GM18511 (cell line): ENCODE measurements at regions not wholly inside any gene's neighbourhood (a gene's known extent, or its start where the extent isn't known, plus 50 kb on each side); places are given as distances from the start of the nearest gene placed in this dataset.

ENCODE experiments used
- ATAC-seq: cut with Tn5 transposase; IDR thresholded peaks from one replicate; pipeline ENCODE4 v1.9.1; 2021; ENCODE audit warnings: mild to moderate bottlenecking, moderate library complexity; ENCODE audit not compliant: unreplicated experiment

DNA sequence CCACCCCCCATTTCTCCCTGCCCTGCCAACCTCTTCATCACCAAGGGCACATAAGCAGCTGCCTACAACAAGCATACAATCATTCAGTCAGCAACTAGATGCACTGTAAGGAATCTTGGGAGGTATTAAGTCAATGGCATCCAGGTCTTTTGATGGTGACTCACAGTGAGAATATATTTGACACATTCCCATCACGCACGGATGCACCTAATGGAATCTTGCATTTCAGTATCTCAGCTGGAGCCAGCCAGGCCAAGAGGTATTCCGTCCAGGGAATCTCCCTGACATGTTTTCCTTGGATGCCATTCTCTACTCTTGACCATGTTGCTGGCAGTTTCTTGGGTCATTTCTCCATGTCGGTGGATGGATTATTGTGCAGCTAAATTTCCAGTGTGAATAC lies 73.9 kb upstream of the CAPRIN2 start:
- no peak for ATAC-seq

- no peak for ATAC-seq
Measured at GRCh38 chr12:30827101-30828066, 72.6 kb upstream of the CAPRIN2 start.

GRCh38 chr12:30826276-30826675 lies 71.5 kb upstream of the CAPRIN2 start:
- ATAC-seq: no peak

DNA sequence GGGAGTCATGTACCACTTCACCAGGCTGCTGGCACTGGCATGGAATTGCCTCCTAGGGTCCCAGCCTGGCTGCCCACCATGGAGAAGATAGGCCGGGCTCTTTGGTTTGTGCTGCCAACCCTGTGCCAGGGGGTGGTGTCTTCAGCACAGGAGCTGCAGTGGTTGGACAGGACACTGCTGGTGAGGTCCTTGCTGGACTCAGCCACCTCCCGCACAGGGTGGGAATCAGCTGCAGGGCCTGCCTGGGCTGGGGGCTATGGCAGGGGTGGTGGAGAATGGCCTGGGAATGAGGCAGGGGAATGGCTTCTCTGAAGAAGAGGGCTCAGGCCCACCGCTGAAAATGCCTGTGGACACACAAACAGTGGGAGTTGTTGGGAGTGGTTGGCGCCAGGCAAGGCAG lies 70.6 kb upstream of the CAPRIN2 start:
- no peak for ATAC-seq

- no peak for ATAC-seq
Measured at GRCh38 chr12:30824311-30824710, 69.6 kb upstream of the CAPRIN2 start.

DNA sequence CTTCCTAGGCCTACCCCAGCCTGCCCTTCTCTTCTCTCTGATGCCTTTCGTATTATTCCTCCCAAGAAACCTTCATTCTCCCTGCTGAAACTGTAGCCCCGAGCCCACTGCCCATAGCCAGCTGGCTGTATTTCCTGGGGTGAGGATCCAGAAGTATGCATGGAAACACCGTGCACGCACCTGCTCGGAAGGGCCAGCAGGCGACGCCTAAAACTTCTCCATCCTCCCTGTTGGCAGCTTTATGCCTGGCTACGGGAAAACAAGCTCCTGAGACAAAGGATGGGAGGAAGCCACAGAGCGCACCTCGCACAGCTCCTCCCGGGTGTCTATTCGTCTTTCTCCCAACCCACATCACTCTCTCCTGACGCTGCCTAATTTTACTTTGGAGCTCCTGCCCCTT lies 69.0 kb upstream of the CAPRIN2 start:
- ATAC-seq: no peak

DNA sequence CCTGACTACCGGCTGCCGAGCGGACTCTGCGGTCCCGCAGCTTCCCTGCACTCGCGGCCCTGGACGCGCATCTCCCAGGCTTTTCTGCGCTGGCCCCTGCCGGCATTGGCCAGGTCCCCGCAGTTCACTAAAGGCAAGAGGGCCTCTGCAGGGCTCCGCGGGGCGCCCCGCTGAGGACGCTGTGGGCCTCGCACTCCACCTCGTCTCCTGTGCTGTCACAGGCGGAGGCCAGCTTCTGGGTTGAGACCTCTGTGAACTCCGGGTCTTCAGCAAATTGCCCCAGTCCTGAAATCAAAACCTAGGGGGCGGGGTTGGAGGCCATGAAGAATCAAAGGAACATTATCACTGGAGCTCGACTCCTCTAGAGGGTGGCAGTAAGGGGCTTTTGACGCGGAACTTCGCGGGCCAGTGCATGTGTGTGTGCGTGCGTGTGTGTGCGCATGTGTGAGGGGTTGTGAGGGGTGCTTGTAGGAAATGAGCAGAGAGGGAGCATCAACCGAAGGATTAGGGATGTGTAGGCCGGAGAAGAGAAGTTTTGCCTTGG lies 68.5 kb upstream of the CAPRIN2 start:
- ATAC-seq: peak; percentile 58

DNA sequence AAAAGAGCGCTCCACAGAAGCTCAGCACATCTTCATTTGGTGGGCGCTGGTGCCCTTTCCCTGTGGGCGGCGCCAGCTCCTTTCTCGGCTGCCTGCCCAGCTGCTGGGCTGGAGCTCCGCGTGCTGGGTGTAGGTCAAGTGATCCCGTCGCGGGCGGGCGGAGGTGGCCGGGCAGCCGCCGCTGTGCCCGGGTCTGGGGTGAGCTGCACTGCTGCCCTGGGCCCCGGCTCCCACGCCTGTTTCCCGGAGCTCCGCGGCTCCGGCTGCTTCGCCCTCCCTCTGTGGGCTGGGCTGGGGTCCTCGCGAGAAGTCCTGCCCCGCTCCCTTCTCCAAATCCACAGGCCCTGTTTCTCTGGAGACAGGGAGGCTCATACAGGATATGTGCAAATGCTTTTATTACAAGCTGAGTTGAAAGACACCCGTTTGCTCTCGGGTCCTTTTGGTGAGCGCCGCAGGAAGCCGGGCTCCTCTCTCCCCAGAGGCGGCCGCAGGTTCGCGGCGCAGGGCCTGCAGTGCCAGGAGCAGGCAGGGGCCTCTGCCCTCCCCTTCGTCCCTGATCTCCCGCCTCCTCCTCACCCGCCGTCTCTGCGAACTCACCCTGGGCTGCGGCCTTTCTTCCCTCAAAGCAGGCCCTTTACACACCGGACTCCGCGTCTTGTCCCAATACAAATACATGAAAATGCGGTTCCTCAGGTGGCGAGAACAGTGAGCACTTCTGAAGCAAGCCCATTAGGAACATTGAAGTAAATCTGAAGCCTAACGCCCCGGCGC lies 67.8 kb upstream of the CAPRIN2 start:
- peak; percentile 72 for ATAC-seq

GRCh38 chr12:30820406-30820946 lies 65.7 kb upstream of the CAPRIN2 start:
- ATAC-seq: no peak

- no peak for ATAC-seq
Measured at GRCh38 chr12:30818562-30818961, 63.8 kb upstream of the CAPRIN2 start.

GRCh38 chr12:30816742-30817465 lies 62.2 kb upstream of the CAPRIN2 start:
- no peak for ATAC-seq

DNA sequence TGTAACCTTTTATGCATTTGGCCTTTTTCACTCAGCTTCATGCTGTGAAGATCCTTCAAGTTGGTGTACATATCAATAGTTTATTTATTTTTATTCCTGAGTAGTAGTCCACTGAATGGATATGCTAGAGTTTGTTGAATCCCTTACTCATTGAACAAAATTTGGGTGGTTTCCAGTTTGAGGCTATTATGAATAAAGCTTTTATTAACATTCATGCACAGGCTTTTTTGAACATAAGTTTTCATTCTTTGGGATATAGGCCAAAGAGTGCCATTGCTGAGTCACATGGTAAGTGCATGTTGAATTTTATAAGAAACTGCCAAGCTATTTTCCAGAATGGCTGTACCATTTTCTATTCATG lies 59.5 kb upstream of the CAPRIN2 start:
- no peak for ATAC-seq

DNA sequence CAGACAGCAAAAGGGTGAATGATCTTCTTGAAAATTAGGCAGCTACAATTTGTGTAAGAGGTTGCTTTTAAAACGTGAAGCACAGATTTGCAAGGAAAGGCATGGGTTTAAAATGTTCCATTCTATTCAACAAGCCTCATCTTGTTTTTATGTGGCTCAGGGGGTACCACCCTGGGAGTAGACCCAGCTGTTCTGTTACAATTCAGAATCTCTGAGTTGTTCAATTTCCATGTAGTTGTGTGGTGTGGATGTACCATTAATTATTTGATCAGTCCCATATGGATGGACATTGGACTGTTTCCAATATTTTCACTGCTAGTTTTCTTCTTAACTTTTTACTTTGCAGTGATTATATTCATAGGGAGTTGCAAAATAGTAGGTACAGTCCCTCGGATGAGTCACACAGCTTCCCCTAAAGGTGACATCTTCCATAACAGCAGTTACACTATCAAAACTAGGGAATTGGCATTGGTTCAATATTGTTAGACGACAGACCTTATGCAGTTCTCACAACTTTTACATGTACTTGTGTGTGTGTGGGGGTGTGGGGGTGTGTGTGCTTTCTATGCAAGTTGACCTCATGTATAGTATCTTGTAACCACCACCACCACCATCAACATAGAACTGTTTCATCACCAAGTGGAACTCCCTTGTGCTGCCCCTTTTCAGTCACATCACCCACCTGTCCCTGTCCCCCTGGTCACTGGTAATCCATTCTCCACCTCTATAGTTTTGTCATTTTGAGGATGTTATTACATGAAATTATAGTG lies 59.0 kb upstream of the CAPRIN2 start:
- ATAC-seq: no peak

- no peak for ATAC-seq
Measured at GRCh38 chr12:30811966-30812365, 57.2 kb upstream of the CAPRIN2 start.

DNA sequence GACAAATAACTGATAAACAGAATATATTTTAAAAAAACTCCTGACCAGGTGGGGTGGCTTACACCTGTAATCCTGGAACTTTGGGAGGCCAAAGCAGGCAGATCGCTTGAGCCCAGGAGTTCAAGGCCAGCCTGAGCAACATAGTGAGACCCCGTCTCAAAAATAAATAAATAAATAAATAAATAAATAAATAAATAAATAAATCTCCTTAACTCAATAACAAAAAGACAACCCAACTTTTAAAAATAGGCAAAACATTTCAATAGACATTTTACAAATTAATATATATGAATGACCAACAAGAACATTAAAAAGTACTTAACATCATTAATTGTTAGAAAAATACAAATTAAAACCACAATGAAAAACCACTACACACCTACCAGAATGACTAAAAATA lies 56.2 kb upstream of the CAPRIN2 start:
- ATAC-seq: no peak

DNA sequence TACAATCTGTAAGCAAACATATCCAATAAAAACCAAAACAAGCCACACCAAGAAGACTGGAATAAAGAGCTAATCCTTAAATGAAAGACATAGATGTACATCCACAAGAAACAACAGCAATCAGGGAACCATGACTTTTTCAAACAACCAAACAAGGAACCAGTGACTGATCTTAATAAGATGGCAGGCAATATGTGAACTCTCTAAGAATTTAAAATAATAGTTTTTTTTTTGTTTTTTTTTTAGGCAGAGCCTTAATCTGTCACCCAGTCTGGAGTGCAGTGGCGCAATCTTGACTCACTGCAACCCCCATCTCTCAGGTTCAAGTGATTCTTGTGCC lies 52.9 kb upstream of the CAPRIN2 start:
- no peak for ATAC-seq

DNA sequence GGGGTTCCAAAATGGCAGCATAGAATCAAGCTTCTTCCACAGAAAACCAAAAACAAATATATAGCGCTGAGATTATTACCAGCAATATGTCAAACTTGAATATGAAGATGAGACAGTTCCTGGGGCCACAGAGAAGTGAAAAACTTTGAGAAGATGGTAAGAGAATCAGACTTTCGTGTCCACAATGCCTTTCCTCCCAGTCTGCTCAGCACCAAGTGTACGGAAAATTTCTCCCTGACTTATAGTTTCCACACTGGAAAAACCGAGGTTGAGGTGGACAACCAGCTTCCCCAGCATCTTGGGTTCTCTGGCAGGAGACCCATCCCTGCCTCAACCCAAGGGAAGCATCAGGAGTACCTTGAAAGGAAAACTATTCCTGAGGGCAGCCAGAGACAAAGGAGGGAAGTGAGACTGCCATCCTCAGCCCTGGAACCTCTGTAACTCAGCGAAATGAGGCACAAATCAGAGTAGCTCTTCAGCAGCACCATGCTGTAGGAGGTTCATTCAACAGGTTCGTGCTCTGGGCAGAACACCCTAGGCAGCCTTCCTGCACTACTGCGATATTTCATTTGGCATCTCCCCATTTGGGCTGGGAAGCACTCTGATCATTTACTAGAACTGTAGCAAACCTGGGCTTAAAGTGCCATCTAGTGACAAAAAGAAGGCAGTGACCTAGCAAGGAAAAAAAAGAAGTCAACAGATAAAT lies 52.4 kb upstream of the CAPRIN2 start:
- ATAC-seq: peak; percentile 84

- ATAC-seq: no peak
Measured at GRCh38 chr12:30805959-30806358, 51.2 kb upstream of the CAPRIN2 start.
